Sigmoid colon (tissue), 3 donors: ENCODE measurements at regions not wholly inside any gene's neighbourhood (a gene's known extent, or its start where the extent isn't known, plus 50 kb on each side); places are given as distances from the start of the nearest gene placed in this dataset.

Experiments
- CTCF ChIP-seq, 4 experiments: fragments of 450-650 bp in 3 of 4; fragments of 200-600 bp in 1 of 4; IDR thresholded peaks; one replicate each; pipeline ENCODE4 v1.5.1; 2016 to 2019; ENCODE audit warnings: antibody characterized with exemption in 4 of 4, mild to moderate bottlenecking in 3 of 4, moderate library complexity in 2 of 4
- POLR2A ChIP-seq, 2 donors: fragments of 450-650 bp; IDR thresholded peaks; one replicate each; pipeline ENCODE4 v1.6.1; 2016; ENCODE audit warnings: antibody characterized with exemption in 2 of 2, mild to moderate bottlenecking in 2 of 2, moderate library complexity in 2 of 2

GRCh38 chr10:130396044-130396443, 259.9 kb downstream of the GLRX3 start:
- no peak for TF ChIP-seq CTCF (IDR thresholded peaks at IDR 0.05)
- TF ChIP-seq POLR2A (IDR thresholded peaks at IDR 0.05) = no peak
